ENCODE measurements at regions not wholly inside any gene's neighbourhood (a gene's known extent, or its start where the extent isn't known, plus 50 kb on each side); places are given as distances from the start of the nearest gene placed in this dataset.
A peak's percentile ranks its signal among the peaks of the same experiment; 100 is the strongest.

GRCh38 chr6:103273048-103273447, 1586.7 kb downstream of the HACE1 start:
- intact Hi-C loops (cut with DNase I) = no loop called here
- DNase-seq = no peak

GRCh38 chr6:103269581-103269980, 1590.1 kb downstream of the HACE1 start:
- intact Hi-C loops (cut with DNase I) = no loop called here
- no peak for DNase-seq

GRCh38 chr6:103268335-103268734, 1591.4 kb downstream of the HACE1 start:
- no peak for DNase-seq
- intact Hi-C loops (cut with DNase I) = no loop called here

- peak in 2 of 10 donors; percentile 17 to 47 for DNase-seq
- intact Hi-C loops (cut with DNase I) = no loop called here
Observed at GRCh38 chr6:103264020-103264419, 1595.7 kb downstream of the HACE1 start.

GRCh38 chr6:103255132-103255531, 1604.6 kb downstream of the HACE1 start:
- intact Hi-C loops (cut with DNase I) = no loop called here
- DNase-seq = no peak

- intact Hi-C loops (cut with DNase I) = no loop called here
- DNase-seq = no peak
Observed at GRCh38 chr6:103236923-103237322, 1622.8 kb downstream of the HACE1 start.

GRCh38 chr6:103231181-103231580, 1628.5 kb downstream of the HACE1 start:
- no peak for DNase-seq
- intact Hi-C loops (cut with DNase I) = no loop called here

GRCh38 chr6:103215847-103216246, 1643.9 kb downstream of the HACE1 start:
- no peak for DNase-seq
- intact Hi-C loops (cut with DNase I) = no loop called here

GRCh38 chr6:103210686-103211085, 1649.0 kb downstream of the HACE1 start:
- intact Hi-C loops (cut with DNase I) = no loop called here
- no peak for DNase-seq

GRCh38 chr6:103198386-103198785, 1661.3 kb downstream of the HACE1 start:
- intact Hi-C loops (cut with DNase I) = no loop called here
- DNase-seq = no peak

GRCh38 chr6:103193413-103193812, 1666.3 kb downstream of the HACE1 start:
- DNase-seq = no peak
- intact Hi-C loops (cut with DNase I) = no loop called here

GRCh38 chr6:103191391-103192093, 1668.2 kb downstream of the HACE1 start:
- no peak for DNase-seq
- intact Hi-C loops (cut with DNase I) = no loop called here

GRCh38 chr6:103184776-103185175, 1674.9 kb downstream of the HACE1 start:
- peak in 1 of 10 donors; percentile 62 for DNase-seq
- intact Hi-C loops (cut with DNase I) = no loop called here

- intact Hi-C loops (cut with DNase I) = no loop called here
Observed at GRCh38 chr6:103183831-103184411, 1675.8 kb downstream of the HACE1 start.

GRCh38 chr6:103178193-103178592, 1681.5 kb downstream of the HACE1 start:
- intact Hi-C loops (cut with DNase I) = no loop called here
- DNase-seq = no peak

More at GRCh38 chr6:103183831-103184411, 1675.8 kb downstream of the HACE1 start:
- DNase-seq = no peak

- intact Hi-C loops (cut with DNase I) = no loop called here
Observed at GRCh38 chr6:103177791-103178190, 1681.9 kb downstream of the HACE1 start.

GRCh38 chr6:103175056-103175455, 1684.7 kb downstream of the HACE1 start:
- intact Hi-C loops (cut with DNase I) = no loop called here
- DNase-seq = no peak

More at GRCh38 chr6:103177791-103178190, 1681.9 kb downstream of the HACE1 start:
- no peak for DNase-seq

GRCh38 chr6:103167345-103168071, 1692.2 kb downstream of the HACE1 start:
- intact Hi-C loops (cut with DNase I) = no loop called here
- no peak for DNase-seq

- intact Hi-C loops (cut with DNase I) = no loop called here
- no peak for DNase-seq
Observed at GRCh38 chr6:103154779-103155572, 1704.7 kb downstream of the HACE1 start.

GRCh38 chr6:103153016-103153415, 1706.7 kb downstream of the HACE1 start:
- intact Hi-C loops (cut with DNase I) = no loop called here
- DNase-seq = no peak

- DNase-seq = no peak
- intact Hi-C loops (cut with DNase I) = no loop called here
Observed at GRCh38 chr6:103142902-103143301, 1716.8 kb downstream of the HACE1 start.
